Progenitor cell of endocrine pancreas (in vitro differentiated cells): ENCODE measurements at regions not wholly inside any gene's neighbourhood (a gene's known extent, or its start where the extent isn't known, plus 50 kb on each side); places are given as distances from the start of the nearest gene placed in this dataset.

Source experiments
- DNase-seq: peaks from one replicate; pipeline ENCODE4 v3.0.0; 2021; ENCODE audit warnings: low spot score; ENCODE audit not compliant: unreplicated experiment
- H3K27ac Mint-ChIP-seq: 2 replicates; pipeline ENCODE4 v1.8.0; 2021; ENCODE audit warnings: mild to moderate bottlenecking, moderate library complexity, mixed read lengths
- H3K27me3 Mint-ChIP-seq: 2 replicates; pipeline ENCODE4 v1.8.0; 2021; ENCODE audit warnings: mixed read lengths
- H3K36me3 Mint-ChIP-seq: 2 replicates; pipeline ENCODE4 v1.8.0; 2022; ENCODE audit warnings: mixed read lengths; ENCODE audit not compliant: insufficient read depth
- H3K4me1 Mint-ChIP-seq: 2 replicates; pipeline ENCODE4 v1.8.0; 2021; ENCODE audit warnings: low read depth, mixed read lengths
- H3K4me3 Mint-ChIP-seq: 2 replicates; pipeline ENCODE4 v1.8.0; 2021; ENCODE audit warnings: low read depth, mild to moderate bottlenecking, moderate library complexity, mixed read lengths
- H3K9me3 Mint-ChIP-seq: 2 replicates; pipeline ENCODE4 v1.8.0; 2021; ENCODE audit warnings: low read depth, mixed read lengths
- CTCF ChIP-seq: fragments of 200-600 bp; sonication (generic); IDR thresholded peaks from one replicate; pipeline ENCODE4 v1.5.0; 2021; ENCODE audit warnings: antibody characterized with exemption, mild to moderate bottlenecking; ENCODE audit not compliant: unreplicated experiment

- TF ChIP-seq CTCF: no peak
- Mint-ChIP-seq H3K4me1 (no peaks in the 10 kb centered on the region), H3K27me3 (no peaks in the 10 kb centered on the region), H3K9me3 (peaks cover 13% of the 10 kb centered on the region), H3K36me3 (peaks cover 1% of the 10 kb centered on the region), H3K4me3 (no peak overlapping the region), H3K27ac (no peak overlapping the region)
- no peak for DNase-seq
Measured at GRCh38 chrX:20803971-20804370, 537.3 kb upstream of the RPS6KA3 start.

GRCh38 chrX:20802036-20802435 lies 535.3 kb upstream of the RPS6KA3 start:
- no peak overlapping the region for H3K4me3 Mint-ChIP-seq
- no peaks in the 10 kb centered on the region for H3K4me1 Mint-ChIP-seq
- peaks cover 13% of the 10 kb centered on the region for H3K9me3 Mint-ChIP-seq
- H3K27ac Mint-ChIP-seq: no peak overlapping the region
- no peak for TF ChIP-seq CTCF
- no peak for DNase-seq
- H3K27me3 Mint-ChIP-seq: no peaks in the 10 kb centered on the region
- peaks cover 1% of the 10 kb centered on the region for H3K36me3 Mint-ChIP-seq

GRCh38 chrX:20796450-20796849 lies 529.7 kb upstream of the RPS6KA3 start:
- Mint-ChIP-seq H3K4me3 (no peak overlapping the region), H3K36me3 (peaks cover 1% of the 10 kb centered on the region), H3K9me3 (peaks cover 12% of the 10 kb centered on the region), H3K27ac (no peak overlapping the region), H3K4me1 (no peaks in the 10 kb centered on the region), H3K27me3 (no peaks in the 10 kb centered on the region)
- no peak for TF ChIP-seq CTCF
- DNase-seq: no peak

GRCh38 chrX:20789103-20789502 lies 522.4 kb upstream of the RPS6KA3 start:
- Mint-ChIP-seq H3K9me3 (no peaks in the 10 kb centered on the region), H3K27me3 (no peaks in the 10 kb centered on the region), H3K4me3 (no peak overlapping the region), H3K4me1 (no peaks in the 10 kb centered on the region), H3K36me3 (no peaks in the 10 kb centered on the region), H3K27ac (no peak overlapping the region)
- no peak for DNase-seq
- TF ChIP-seq CTCF: no peak

GRCh38 chrX:20767346-20767745 lies 500.6 kb upstream of the RPS6KA3 start:
- TF ChIP-seq CTCF: no peak
- no peaks in the 10 kb centered on the region for H3K27me3 Mint-ChIP-seq
- no peak overlapping the region for H3K4me3 Mint-ChIP-seq
- H3K4me1 Mint-ChIP-seq: peaks cover 34% of the 10 kb centered on the region
- H3K36me3 Mint-ChIP-seq: no peaks in the 10 kb centered on the region
- no peak overlapping the region for H3K27ac Mint-ChIP-seq
- DNase-seq: no peak
- peaks cover 14% of the 10 kb centered on the region for H3K9me3 Mint-ChIP-seq

- no peak for TF ChIP-seq CTCF
- H3K4me1 Mint-ChIP-seq: peaks cover 2% of the 10 kb centered on the region
- H3K27me3 Mint-ChIP-seq: no peaks in the 10 kb centered on the region
- DNase-seq: no peak
- peaks cover 16% of the 10 kb centered on the region for H3K9me3 Mint-ChIP-seq
- H3K36me3 Mint-ChIP-seq: no peaks in the 10 kb centered on the region
- no peak overlapping the region for H3K4me3 Mint-ChIP-seq
- no peak overlapping the region for H3K27ac Mint-ChIP-seq
Measured at GRCh38 chrX:20756585-20756984, 489.9 kb upstream of the RPS6KA3 start.
